ENCODE measurements at regions not wholly inside any gene's neighbourhood (a gene's known extent, or its start where the extent isn't known, plus 50 kb on each side); places are given as distances from the start of the nearest gene placed in this dataset.

GRCh38 chr15:61769557-61769956 is 290.7 kb downstream of the VPS13C start:
- no peak overlapping the region for H3K4me3 ChIP-seq (ENCODE audit: low read depth, low read length)
- no peak for TF ChIP-seq CTCF (conservative IDR thresholded peaks at IDR 0.05; ENCODE audit: low read depth, low read length)
- no peak for DNase-seq (ENCODE audit: low read depth)

GRCh38 chr15:61768131-61768530 is 292.1 kb downstream of the VPS13C start:
- no peak for TF ChIP-seq CTCF (conservative IDR thresholded peaks at IDR 0.05; ENCODE audit: low read depth, low read length)
- no peak for DNase-seq (ENCODE audit: low read depth)
- H3K4me3 ChIP-seq (ENCODE audit: low read depth, low read length): no peak overlapping the region

GRCh38 chr15:61764981-61765380 is 295.3 kb downstream of the VPS13C start:
- H3K4me3 ChIP-seq (ENCODE audit: low read depth, low read length): no peak overlapping the region
- DNase-seq (ENCODE audit: low read depth): no peak
- no peak for TF ChIP-seq CTCF (conservative IDR thresholded peaks at IDR 0.05; ENCODE audit: low read depth, low read length)

GRCh38 chr15:61764141-61764540 is 296.1 kb downstream of the VPS13C start:
- no peak for TF ChIP-seq CTCF (conservative IDR thresholded peaks at IDR 0.05; ENCODE audit: low read depth, low read length)
- H3K4me3 ChIP-seq (ENCODE audit: low read depth, low read length): no peak overlapping the region
- DNase-seq (ENCODE audit: low read depth): no peak

DNA sequence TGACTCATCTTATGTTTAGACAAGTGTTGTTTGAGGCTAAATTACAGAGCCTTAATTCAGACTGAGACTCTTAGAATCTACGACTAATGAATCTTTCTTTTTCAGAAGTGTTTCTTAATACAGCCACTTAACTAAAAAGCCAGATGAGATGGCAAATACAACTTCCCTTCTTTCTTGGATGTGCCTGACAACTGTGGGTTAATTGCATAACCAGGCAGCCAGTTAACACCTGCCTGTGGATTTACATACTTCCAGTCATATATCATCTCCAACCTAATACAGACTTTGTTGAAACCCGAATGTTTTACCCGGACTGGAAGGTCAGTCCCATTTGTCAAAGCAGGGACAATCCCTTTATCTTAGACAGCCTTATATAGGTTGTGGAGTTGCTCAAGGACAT is 297.6 kb downstream of the VPS13C start:
- no peak for TF ChIP-seq CTCF (conservative IDR thresholded peaks at IDR 0.05; ENCODE audit: low read depth, low read length)
- no peak overlapping the region for H3K4me3 ChIP-seq (ENCODE audit: low read depth, low read length)
- no peak for DNase-seq (ENCODE audit: low read depth)

GRCh38 chr15:61759639-61760038 is 300.6 kb downstream of the VPS13C start:
- H3K4me3 ChIP-seq (ENCODE audit: low read depth, low read length): no peak overlapping the region
- TF ChIP-seq CTCF (conservative IDR thresholded peaks at IDR 0.05; ENCODE audit: low read depth, low read length): no peak
- no peak for DNase-seq (ENCODE audit: low read depth)

GRCh38 chr15:61756071-61756820 is 304.0 kb downstream of the VPS13C start:
- TF ChIP-seq CTCF (conservative IDR thresholded peaks at IDR 0.05; ENCODE audit: low read depth, low read length): no peak

More at GRCh38 chr15:61756071-61756820, 304.0 kb downstream of the VPS13C start:
- no peak for DNase-seq (ENCODE audit: low read depth)
- no peak overlapping the region for H3K4me3 ChIP-seq (ENCODE audit: low read depth, low read length)

All from epithelial cell of proximal tubule (primary cell).